H1 (cell line): ENCODE measurements at regions not wholly inside any gene's neighbourhood (a gene's known extent, or its start where the extent isn't known, plus 50 kb on each side); places are given as distances from the start of the nearest gene placed in this dataset.
A peak's percentile ranks its signal among the peaks of the same experiment; 100 is the strongest.

ENCODE experiments used
- ATF2 ChIP-seq: IDR thresholded peaks from 2 replicates; pipeline ENCODE4 v1.6.1; 2012; ENCODE audit warnings: low read length, inconsistent platforms
- CHD7 ChIP-seq: fragments of 300-600 bp; sonication (generic); IDR thresholded peaks from 2 replicates; pipeline ENCODE4 v1.7.1; 2012; ENCODE audit warnings: low read length, moderate library complexity, mild to moderate bottlenecking, inconsistent platforms; ENCODE audit not compliant: insufficient replicate concordance
- E2F6 ChIP-seq: IDR thresholded peaks from 2 replicates; pipeline ENCODE4 v1.6.1; 2012; ENCODE audit warnings: inconsistent platforms
- KDM1A ChIP-seq: fragments of 200-600, 300-600 bp; sonication (generic); IDR thresholded peaks from 2 replicates; pipeline ENCODE4 v1.7.1; 2016; ENCODE audit warnings: mild to moderate bottlenecking, low read length, borderline replicate concordance
- NANOG ChIP-seq: IDR thresholded peaks from 2 replicates; pipeline ENCODE4 v1.6.1; 2011; ENCODE audit warnings: low read length, low read depth, mild to moderate bottlenecking, inconsistent platforms; ENCODE audit not compliant: insufficient read depth, poor library complexity, severe bottlenecking
- SIRT6 ChIP-seq: IDR thresholded peaks from one replicate; pipeline ENCODE4 v1.7.1; 2012; ENCODE audit warnings: low read length, inconsistent platforms
- TAF1 ChIP-seq: IDR thresholded peaks from 2 replicates; pipeline ENCODE4 v1.6.1; 2011; ENCODE audit warnings: mild to moderate bottlenecking, low read depth, low read length
- TEAD4 ChIP-seq: IDR thresholded peaks from 2 replicates; pipeline ENCODE4 v1.6.1; 2012; ENCODE audit warnings: low read depth, low read length, inconsistent platforms, mixed read lengths
- YY1 ChIP-seq: IDR thresholded peaks from 2 replicates; pipeline ENCODE4 v1.6.1; 2011; ENCODE audit warnings: low read depth, mild to moderate bottlenecking, low read length

- TF ChIP-seq SIRT6 (no peak), NANOG (peak; percentile 82), TAF1 (no peak), YY1 (0 out of 2 replicates have a peak, but pooled peaks have one; percentile 25), E2F6 (no peak), CHD7 (peak; percentile 23), TEAD4 (peak; percentile 97), ATF2 (peak; percentile 78; the same call in 1 of the 2 replicates), KDM1A (0 out of 2 replicates have a peak, but pooled peaks have one; percentile 23)
- TF ChIP-seq, all 59 proteins: peak for 15
These were observed 1056.0 kb upstream of the SLIT2 start (continued) for GRCh38 chr4:19195696-19196095.
